NCI-H1048 (cell line): ENCODE measurements at regions not wholly inside any gene's neighbourhood (a gene's known extent, or its start where the extent isn't known, plus 50 kb on each side); places are given as distances from the start of the nearest gene placed in this dataset.

ENCODE experiments used
- DNase-seq: peaks from one replicate; lab custom pipeline; 2025; lab: John Stamatoyannopoulos, UW

DNA sequence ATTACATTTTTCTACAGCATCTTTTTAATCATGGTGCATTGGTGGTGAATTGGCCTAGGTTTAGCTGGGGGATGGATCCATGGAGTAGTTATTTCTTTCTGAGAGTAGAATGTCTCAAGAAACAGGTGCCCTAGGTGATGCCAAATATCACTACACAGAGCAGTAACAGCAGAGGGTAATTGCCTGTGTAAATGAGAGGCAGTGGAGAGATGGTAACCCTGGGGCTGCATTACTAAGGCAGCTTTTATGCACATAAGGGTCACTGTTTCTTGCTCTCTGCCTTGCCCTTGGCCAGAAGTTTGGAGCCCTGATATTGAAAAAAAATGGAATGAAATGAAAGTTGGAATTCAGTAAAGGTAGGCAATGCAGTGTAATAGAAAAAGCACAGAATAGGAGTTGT, 604.0 kb downstream of the NOVA1 start:
- DNase-seq: no peak

GRCh38 chr14:25988536-25988935, 609.3 kb downstream of the NOVA1 start:
- DNase-seq: no peak

DNA sequence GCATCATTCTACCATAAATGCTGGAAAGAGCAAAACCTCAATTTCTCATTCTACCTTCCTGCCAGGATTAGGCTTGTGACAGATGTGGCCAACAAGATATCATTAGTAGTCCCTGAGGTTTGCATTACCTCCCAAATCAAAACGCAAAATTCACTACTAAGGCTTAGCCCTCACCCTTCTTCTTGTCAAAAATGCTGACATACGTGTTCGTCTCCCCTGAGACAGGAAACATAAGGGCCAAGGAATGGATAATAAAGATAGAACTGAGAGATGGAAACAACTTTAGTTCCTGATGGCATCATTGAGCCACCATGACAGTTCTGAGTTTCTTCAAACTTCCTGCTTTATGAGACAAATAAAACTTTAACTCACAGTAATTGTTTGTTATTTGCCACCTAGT, 642.1 kb downstream of the NOVA1 start:
- no peak for DNase-seq

DNA sequence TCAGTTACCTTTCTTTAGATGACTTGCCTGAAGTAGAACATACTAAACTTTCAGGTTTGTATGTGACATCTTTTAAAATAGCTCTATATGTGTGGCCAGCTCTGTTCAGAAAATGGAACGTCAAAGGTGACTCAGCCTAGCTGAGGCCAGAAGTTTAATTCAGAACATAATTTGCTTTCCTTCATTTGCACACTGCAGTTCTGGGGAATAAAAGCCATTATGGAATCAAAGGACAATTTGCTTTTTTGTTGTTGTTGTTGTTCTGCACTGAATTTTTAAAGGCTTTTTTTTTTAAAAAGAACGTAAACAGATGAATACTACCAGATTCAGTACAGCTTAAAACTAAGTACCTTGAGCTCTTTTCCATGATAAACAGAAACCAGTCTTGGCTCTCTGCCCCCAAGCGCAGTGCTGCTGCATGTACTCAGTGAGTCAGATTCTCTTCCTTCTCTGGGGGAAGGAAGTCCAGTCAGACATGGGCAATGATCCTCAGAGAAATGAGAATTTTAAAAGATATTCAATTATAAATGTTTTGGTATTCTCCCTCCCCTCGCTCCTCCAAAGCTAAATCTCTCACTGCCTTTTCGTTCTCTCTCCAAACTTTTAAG, 644.2 kb downstream of the NOVA1 start:
- no peak for DNase-seq

GRCh38 chr14:25945746-25946145, 652.1 kb downstream of the NOVA1 start:
- DNase-seq: no peak

DNA sequence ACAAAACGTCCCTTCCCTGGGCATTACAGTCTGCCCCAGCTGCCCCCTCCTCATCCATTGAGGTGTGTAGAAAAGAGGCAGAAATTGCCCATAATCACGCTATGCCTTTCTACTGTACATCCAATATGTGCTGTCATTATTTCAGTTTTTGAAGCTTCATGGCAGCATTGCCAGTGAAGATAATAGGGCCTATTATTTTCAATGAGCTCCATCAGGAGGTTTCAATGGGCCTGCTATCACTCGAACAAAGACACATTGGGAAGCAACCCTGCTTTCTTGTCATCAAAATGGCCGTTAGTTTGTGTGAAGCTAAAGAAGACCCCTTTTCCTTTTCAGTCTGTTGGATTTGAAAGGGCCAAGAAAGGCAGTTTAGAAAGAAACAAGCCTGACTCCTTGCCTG, 653.8 kb downstream of the NOVA1 start:
- DNase-seq: no peak

GRCh38 chr14:25943329-25943728, 654.5 kb downstream of the NOVA1 start:
- no peak for DNase-seq

- no peak for DNase-seq
These were observed 655.7 kb downstream of the NOVA1 start for GRCh38 chr14:25942090-25942489.

DNA sequence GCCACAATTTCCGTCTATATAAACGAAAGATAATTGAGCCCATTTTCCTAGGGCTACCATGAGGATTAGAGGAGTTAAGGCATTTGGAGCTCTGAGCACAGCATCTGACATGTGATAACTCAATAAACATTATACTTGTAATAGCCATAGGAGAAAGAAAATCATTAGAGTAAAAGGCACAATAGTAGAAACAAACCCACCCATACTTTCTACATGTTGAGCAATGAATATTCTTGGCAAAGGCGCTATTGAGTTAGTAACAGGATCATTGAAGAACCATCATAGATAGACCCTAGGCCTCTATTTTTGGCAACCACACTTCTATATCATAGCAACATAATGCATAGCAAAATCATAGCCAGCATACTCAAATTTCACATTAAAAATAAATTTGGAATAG, 664.1 kb downstream of the NOVA1 start:
- DNase-seq: no peak

DNA sequence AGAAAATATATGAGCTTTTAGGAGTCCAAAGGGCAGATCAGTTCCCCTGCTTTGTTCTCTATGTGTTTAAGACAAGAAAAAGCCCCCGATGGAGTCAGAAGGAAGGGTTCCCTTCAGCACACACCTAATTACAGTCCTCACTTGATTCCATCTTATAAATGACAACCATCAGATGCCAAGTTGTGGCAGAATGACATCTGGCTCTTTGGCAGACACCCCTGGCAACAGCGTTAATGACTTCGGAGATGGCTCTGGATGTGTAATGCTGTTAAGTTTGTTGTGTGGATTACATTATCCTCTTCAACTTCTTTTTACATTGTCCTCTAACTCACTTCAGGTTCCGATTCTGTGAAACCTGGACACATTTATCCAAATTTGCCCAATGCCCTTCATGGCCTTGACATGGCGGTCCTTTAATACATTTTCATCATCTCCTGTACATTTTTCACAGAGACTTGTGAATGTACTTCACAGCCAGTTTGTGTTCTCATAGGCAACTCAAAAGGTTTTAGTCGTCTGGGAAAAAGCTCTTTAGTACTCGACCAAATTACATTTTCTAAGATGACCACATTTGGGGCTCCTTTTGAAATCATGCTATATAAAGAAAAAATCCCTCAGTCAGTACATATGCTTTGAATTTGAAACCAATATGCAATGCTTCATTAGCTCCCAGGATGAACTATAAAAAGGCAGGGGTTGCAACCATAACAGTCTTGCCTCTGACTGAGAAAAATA, 667.8 kb downstream of the NOVA1 start:
- DNase-seq: no peak

DNA sequence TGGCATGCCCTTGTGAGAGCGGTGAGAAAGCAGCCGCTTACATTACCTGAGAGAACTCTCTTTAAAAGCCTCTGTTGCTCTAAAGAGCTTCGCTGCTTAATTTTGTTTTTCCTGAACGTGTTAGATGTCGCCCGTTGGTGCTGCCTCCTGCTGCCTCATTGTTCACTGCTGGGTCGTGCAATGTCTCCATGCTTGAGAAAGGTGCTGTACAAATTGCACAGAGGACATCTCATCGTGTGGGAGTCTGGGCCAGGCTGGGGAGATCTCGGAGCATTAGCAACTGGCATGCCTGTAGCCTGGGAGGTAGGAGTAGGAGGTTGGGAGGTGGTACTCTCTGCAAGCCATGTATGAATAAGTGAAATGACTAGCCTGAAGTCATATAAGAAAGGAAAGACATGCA, 686.0 kb downstream of the NOVA1 start:
- no peak for DNase-seq

DNA sequence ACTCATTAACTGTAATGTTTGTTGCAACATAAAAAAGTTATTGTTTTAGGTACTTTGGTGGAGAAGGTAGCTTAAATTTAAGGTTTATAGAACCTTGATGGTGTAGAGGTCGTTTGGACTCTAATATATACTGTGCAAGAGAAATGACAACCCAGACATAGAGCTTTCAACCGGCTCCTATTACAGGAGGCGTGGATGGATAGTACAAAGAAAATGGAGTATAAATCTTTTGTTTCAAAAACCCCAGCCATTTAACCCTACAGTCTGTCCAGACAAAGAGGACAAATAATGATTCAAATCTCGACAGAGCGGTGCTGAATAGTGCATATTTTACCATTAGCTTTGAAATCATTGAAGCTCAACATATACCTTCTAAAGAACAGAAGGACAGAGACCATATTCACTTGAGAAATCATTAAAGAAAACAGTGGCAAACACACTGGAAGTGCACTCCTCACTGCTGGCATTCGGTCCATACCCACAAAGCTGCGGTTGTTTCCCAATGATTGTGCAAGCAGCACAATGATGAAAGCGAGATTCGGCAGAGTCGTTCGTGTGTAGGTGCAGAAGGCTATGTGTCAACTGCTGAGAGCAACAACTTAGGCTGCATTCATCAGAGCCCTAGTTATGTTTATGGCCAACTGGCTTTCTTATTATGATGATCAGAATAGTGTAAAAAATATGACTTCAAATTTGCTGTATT, 688.6 kb downstream of the NOVA1 start:
- DNase-seq: no peak

GRCh38 chr14:25908277-25909044, 689.4 kb downstream of the NOVA1 start:
- no peak for DNase-seq

DNA sequence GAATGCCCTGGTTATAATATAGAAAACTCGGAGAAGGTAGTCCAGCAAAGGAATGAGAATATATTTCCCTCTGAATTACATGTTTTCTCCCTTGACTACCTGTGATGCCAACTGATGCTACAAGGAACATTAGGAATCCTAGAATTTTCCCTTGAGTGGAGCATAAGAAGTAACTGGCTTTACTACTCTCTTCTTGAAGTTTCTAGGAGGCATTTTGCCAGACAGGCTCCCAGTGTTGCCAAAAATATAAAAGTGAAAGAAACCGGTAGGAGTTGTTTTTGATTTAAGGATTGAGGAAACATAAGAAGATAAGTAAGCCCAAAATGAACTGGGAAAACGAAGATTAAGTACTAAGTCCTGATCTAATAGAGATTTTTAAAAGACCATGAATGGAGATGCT, 693.4 kb downstream of the NOVA1 start:
- DNase-seq: no peak

DNA sequence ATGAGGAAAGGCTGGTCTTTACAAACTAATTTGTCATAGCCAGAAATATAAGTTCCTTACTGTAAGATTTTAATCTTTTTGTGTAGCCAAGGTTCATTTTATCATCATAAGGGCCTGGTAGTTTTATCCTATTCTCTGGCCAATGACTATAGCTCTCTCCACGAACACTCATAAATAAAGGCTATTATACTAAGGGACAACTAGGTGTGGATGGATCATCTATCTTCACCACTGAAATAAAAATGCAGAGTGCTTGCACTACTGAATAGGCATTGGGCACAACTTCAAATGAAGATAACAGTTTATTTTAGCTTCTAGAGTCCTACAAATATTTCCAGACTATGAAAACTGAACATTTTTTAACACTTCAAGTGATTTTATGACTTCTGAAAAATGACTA, 698.6 kb downstream of the NOVA1 start:
- DNase-seq: no peak

DNA sequence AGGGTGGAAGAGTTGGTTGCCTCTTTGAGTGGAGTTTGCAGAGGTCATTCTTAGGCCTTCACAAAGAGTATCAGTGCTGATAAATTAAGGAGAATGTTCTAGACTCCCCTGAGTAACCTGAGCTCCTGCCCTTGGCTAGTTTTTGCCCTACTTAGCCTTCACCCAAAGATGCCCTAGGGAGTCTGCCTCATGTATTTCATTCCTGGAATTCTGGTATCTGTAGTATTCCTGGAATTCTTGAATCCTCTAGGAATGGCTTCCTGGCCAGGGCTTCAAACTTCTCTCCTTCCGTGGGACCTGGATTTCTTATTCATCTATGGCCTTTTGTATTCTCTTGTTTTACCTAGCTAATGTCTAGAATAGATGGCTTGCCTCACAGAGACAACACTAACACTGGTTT, 701.1 kb downstream of the NOVA1 start:
- DNase-seq: no peak

GRCh38 chr14:25895740-25896139, 702.1 kb downstream of the NOVA1 start:
- no peak for DNase-seq

GRCh38 chr14:25887251-25887878, 710.5 kb downstream of the NOVA1 start:
- DNase-seq: no peak

DNA sequence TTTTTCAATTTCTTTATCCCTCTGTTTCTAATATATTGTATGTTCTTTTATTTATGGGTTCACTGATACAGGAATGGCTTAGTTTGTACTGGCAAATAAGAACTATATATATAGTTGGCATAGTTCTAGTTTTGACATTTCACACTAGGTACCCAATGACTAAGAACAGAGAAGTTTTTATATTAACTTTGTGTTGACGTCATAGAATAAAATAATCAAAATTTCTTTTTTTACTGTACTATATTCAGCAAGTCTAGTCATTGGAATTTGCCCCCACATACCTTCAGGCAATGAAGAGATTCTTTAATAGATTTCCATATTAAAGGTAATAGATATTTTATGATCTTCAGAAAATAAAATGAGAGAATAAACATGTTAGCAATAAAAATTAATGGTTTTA, 713.2 kb downstream of the NOVA1 start:
- DNase-seq: no peak

DNA sequence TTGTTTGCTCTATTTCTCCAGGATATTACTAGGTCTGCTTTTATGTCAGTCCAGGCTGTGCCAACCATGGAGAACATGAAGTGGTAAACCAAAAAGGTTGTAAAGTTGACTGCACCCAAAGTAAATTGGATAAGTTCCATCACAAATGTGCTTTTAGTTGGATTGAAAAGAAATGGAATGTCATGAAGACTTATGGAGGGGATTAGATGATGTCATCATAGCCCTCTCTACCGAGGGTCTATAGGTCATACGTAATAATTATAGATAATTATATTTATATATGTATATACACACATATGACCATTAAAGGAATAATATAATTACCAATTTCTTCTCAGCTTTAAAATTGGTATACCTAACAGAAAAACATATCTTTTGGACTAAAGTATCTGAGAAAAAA, 714.9 kb downstream of the NOVA1 start:
- no peak for DNase-seq

DNA sequence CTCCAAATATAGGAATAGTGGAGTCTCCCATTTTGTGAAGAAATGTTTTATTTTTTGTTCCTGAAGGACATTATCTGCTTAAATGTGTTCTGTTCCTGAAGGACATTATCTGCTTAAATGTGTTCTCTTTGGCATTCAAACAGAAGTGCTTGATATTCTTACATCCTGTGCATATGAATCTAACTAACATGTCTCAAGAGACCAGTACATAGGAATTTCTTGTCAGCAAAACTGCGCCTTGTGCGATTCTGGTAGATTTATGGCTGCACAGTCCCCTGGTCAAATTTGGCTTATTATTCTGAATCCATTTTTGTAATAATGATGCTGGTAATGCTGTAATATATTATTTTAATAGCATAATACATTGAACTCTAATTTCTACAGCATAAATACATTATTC, 722.4 kb downstream of the NOVA1 start:
- DNase-seq: no peak

DNA sequence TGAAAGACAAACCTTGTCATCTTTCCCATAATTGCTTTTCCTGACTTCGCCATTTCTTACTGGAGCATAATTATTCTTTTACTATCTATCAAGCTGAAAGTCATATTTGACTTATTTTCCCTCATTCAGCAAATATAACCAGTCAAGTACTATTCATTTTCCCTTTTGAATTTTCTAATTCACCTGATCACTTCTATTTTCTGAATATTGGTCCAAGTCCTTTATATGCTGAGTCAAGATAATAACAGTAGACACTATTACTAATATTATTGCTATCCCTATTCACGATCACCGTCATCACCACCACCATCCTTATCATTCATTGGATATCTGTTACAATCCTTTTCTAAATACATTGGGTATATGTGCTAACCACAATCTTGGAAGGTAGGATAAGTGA, 728.0 kb downstream of the NOVA1 start:
- no peak for DNase-seq
